GM12878 (cell line): ENCODE measurements at regions not wholly inside any gene's neighbourhood (a gene's known extent, or its start where the extent isn't known, plus 50 kb on each side); places are given as distances from the start of the nearest gene placed in this dataset.

Experiments used
- CREB1 ChIP-seq: IDR thresholded peaks from 2 replicates; pipeline ENCODE4 v1.6.1; 2012; ENCODE audit warnings: low read depth, mild to moderate bottlenecking, inconsistent platforms
- EED ChIP-seq: sonication (generic); IDR thresholded peaks from 2 replicates; pipeline ENCODE4 v1.6.1; 2016; ENCODE audit warnings: antibody characterized with exemption, low read depth
- SREBF2 ChIP-seq: IDR thresholded peaks from 2 replicates; pipeline ENCODE4 v1.6.1; 2012; ENCODE audit warnings: mild to moderate bottlenecking, low read length

- no peak for TF ChIP-seq CREB1
- no peak for TF ChIP-seq SREBF2
- TF ChIP-seq EED = no peak
Observed at GRCh38 chr4:78691971-78692821, 84.0 kb upstream of the BMP2K start.
